ENCODE measurements at regions not wholly inside any gene's neighbourhood (a gene's known extent, or its start where the extent isn't known, plus 50 kb on each side); places are given as distances from the start of the nearest gene placed in this dataset.

- TF ChIP-seq, protein P1, sequence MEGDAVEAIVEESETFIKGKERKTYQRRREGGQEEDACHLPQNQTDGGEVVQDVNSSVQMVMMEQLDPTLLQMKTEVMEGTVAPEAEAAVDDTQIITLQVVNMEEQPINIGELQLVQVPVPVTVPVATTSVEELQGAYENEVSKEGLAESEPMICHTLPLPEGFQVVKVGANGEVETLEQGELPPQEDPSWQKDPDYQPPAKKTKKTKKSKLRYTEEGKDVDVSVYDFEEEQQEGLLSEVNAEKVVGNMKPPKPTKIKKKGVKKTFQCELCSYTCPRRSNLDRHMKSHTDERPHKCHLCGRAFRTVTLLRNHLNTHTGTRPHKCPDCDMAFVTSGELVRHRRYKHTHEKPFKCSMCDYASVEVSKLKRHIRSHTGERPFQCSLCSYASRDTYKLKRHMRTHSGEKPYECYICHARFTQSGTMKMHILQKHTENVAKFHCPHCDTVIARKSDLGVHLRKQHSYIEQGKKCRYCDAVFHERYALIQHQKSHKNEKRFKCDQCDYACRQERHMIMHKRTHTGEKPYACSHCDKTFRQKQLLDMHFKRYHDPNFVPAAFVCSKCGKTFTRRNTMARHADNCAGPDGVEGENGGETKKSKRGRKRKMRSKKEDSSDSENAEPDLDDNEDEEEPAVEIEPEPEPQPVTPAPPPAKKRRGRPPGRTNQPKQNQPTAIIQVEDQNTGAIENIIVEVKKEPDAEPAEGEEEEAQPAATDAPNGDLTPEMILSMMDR (IDR thresholded peaks at IDR 0.05), result no peak
- TF ChIP-seq POLR2AphosphoS5 (IDR thresholded peaks at IDR 0.05; ENCODE audit: low read depth, low read length) (no peak), SIN3A (IDR thresholded peaks at IDR 0.05; ENCODE audit: borderline replicate concordance, insufficient read depth, low read depth, low read length) (no peak), TCF7L2 (IDR thresholded peaks at IDR 0.05; ENCODE audit: low read depth, low read length) (no peak)
These were observed 78.9 kb downstream of the RHOU start for GRCh38 chr1:228814176-228814575.

Measured in Panc1 (cell line).